HG02610 (cell line): ENCODE measurements at regions not wholly inside any gene's neighbourhood (a gene's known extent, or its start where the extent isn't known, plus 50 kb on each side); places are given as distances from the start of the nearest gene placed in this dataset.
A peak's percentile ranks its signal among the peaks of the same experiment; 100 is the strongest.

Experiments used
- ATAC-seq: cut with Tn5 transposase; IDR thresholded peaks from one replicate; pipeline ENCODE4 v1.9.1; 2021; ENCODE audit warnings: mild to moderate bottlenecking, moderate library complexity; ENCODE audit not compliant: unreplicated experiment

DNA sequence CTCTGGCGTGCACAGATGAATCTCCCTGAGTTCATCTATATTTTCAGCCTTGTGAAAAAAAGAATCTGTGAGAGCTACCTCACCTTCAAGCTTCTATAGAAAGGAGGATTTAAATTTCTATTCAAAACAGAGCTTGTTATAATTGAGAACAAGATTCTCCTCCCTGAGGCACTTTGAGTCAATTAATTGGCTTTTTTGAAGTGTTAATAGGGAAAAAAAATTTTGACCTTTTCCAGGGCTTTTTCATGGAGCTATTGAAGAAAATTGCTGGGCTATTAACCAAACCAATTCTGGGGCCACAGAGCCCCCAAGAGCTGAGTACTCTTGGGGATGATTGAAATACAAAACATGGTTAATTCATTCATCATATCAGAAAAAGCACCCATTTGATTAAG is 225.1 kb downstream of the CMPK2 start:
- no peak for ATAC-seq

DNA sequence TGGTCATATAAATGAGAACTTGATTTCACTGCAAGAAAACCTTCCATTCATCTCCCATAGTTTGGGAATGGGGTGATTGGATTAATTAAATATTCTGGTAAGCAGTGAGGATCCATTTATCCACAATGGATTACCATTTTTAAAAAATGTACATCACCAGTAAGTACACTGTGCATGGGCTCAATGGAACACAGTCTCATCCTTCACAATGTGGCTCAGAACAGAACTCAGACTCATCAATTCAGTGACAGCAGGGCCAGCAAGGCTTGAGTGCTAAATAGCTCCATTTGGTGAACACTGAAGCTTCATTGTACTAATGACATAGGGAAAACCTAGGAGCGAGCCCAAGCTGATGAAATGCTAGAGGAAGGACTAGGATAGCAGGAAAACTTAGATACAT is 223.8 kb downstream of the CMPK2 start:
- no peak for ATAC-seq

DNA sequence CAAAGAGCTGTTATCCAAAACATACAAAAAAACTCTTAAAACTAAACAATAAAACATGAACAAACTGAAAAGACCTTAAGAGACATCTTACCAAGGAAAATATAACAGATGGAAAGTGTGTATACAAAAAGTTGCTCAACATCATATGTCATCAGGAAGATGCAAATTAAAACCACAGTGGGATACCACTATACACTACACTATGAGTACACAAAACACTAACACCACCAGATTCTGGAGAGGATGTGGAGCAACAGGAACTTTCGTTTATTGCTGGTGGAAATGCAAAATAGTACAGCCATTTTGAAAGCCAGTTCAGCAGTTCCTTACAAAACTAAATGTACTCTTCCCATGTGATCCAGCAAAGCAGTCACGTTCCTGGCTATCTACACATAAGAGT is 221.4 kb downstream of the CMPK2 start:
- ATAC-seq, result peak; percentile 39

DNA sequence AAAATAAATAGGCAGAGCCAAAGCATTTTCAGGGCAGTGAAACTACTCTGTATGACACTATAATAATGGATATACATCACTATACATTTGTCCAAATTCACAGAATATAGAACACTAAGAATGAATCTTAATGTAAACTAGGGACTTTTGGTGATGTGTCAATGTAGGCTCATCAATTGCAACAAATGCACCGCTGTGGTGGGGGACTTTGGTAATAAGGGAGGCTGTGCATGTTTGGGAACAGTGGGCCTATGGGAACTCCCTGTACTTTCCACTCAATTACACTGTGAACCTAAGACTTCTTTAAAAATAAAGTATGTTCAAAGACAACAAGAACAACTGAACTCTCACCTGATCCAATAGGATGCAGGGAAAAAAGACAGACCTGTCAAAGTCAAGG is 220.7 kb downstream of the CMPK2 start:
- ATAC-seq, result peak; percentile 56

DNA sequence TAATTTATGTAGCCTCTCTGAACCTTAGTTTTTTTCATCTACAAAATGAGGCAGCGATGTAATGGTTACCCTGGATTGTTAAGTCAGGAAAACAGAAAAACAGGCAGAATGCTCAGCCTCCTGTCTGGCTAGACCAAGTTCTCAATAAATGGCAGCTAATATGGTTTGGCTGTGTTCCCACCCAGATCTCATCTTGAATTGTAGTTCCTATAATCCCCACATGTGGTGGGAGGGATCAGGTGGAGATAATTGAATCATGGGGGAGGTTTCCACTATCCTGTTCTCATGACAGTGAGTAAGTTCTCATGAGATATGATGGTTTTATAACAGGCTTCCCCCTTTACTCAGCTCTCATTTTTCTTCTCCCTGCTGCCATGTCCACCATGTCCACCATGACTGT is 220.0 kb downstream of the CMPK2 start:
- ATAC-seq, result no peak

DNA sequence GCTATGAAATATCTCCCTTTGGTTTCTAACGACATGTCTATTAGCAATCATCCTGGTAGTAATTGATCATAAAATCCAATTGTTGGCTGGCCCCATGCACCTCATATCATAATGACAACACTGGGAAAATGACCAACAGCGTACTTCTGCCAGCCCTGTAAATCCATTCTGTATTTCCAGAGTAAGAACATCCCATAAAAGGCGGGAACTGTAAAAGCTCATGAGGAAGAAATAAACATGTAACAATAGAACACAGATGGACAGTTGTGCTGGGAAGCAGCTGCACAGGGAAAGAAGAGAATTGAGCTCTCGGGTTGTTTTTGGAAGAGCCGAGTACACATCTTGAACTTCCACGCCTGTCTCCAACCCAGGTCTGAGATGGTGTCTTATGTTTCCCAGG is 218.7 kb downstream of the CMPK2 start:
- ATAC-seq, result no peak

DNA sequence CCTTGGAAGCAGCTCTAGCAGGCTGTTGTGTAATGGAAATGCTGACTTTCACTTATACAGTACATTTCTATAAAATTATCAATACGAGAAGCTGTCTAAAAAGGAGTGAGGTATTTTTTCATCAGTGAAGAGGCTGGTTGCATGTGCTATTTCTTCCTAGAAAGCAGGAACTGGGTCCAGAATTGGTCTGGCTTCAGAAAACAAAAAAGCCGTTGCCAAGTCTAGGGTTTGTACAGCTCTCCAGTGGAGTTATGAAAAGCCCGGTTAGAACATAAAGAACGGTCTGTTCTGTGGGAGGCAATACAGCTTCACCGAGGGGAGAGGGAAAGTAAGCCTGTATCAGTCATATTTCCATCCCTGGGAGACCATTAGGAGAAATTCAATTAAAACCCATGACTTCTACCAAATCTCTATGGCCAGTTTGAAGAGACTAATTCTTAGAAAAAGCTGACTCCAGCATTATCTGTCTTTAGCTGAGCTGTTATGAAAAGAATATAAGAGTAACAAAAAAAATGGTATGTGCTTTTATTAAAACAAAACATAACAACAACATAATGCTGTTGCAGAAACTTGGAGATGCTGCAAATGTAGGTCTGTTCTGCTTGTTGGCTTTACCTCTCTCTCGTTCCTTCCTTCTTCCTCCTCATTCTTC is 217.0 kb downstream of the CMPK2 start:
- no peak for ATAC-seq

DNA sequence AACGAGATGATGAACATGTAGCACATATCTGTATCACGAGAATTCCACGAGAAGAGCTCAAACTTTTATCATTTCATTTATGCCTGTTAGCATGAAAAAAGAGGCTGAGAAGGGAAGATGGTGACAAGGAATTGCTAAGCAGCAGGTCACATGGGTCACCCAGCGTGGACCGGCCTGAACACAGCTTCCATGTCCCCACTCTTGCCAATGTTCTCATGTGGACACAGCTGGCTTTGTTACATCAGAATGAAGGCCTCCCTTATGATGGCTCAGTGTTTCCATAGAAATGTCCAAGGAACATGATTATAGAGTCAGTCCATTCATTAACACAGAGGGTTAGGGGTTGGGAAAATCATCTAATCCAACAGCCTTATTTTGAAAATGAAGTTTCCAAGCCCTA is 215.4 kb downstream of the CMPK2 start:
- no peak for ATAC-seq

DNA sequence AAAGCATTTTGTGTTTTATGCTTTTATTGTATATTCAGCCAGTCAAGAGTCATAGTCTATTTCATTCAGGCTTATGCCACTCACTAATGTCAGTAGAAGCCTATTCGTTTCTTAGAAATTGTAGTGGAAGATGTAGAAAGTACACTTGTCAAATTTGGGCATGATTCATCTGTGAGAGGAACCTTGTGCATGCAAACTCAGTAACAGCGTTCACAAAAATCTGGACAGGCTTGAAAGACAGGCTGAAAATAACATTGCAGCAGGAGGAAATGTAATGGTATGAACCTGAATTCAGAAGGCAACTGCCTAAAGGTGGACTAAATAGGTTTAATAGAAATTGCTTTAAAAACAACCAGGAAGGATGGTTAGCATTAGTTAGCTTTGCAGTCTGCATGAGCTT is 213.5 kb downstream of the CMPK2 start:
- ATAC-seq, result no peak

DNA sequence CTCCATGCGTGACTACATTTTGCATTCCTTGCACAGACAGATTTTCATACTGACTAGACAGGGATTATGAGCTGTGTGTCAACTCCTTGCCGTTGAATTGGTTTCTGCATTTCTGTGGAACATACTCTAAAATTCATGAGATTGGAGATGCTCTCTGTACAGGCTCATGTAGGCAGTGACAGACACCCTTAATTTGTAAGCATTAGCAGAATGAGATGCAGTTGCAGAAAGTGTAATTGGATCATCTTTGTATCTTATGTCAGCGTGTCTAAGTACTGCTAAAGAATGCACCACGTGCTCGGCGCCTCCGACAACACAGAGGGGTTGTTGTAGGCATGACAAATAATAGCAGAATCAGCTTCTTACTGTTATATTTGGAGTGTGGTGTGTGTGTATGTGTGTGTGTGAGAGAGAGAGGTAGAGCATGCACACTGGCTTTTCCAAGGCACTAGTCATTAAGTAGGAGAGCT is 212.4 kb downstream of the CMPK2 start:
- ATAC-seq, result no peak

DNA sequence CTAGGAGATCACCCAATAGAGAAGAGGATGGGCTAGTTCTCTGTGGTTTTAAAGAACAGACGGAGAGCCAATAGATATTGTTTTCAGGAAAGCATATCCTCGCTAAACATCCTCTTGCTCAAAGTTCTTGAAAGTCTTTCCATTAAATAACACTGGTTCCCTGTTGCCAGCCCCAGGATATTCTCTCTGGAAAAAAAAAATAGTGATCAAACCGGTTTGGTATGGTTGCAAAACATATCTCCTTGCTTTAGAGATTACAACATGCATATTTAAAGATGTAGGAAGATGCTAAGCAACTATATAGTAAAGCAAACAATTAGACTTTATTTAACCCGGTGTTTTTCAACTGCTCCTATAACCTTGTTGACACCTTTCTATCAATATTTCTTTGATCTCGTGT is 211.4 kb downstream of the CMPK2 start:
- ATAC-seq, result no peak

DNA sequence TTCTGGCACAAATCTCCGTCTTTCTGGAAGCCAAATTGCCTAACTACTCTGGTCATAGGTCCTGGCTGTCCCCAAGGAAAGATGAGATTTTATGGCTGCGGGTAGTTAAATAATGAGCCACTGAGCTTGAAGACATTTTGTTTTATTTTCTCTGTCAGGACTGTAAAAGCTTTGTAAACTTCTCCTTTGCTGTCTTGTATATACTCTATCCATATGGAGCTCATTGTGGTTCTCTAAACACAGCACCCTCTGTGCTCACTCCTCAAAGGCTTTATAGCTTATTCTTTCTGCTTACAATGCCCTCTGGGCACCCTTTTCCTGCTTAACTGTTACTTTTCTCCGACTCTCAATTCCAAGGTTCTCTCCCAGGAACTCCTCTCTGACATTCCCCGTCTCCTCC is 209.1 kb downstream of the CMPK2 start:
- no peak for ATAC-seq

DNA sequence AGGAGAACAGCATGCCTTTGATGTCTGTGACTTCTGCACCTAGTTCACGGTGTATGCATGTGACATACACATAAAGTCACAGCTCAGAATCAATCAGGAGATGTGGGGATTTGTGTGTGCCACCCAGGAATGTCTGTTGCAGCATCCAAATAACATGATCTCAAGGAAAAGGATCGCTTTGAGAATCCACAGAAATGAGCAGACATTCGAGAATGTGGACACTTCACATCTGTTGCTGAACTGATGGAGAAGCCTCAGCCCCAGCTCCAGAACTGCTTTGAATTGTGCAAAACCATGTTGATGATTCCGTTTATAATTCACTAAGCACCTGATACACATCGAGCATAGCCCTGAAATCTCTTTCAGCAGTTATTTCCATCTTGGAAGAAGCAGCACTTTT is 208.6 kb downstream of the CMPK2 start:
- no peak for ATAC-seq

DNA sequence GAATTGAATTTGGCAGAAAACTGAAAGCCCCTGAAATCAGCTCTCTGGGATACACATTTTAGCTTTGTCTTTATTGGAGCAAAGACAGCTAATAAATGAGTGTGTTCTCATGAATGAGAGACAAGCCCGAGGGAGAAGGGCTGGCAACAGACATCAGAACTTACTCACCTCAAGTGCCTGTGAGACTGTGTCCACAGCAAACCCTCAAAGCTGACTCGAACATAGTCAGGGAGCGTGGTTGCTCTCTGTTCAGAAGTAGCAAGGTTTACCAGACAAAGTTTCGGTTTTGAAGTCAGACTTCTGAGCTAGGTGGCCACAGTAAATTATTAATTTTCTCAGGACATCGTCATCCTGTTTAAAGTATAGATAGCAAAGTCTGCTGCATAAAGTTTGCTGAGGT is 207.9 kb downstream of the CMPK2 start:
- ATAC-seq, result peak; percentile 87

DNA sequence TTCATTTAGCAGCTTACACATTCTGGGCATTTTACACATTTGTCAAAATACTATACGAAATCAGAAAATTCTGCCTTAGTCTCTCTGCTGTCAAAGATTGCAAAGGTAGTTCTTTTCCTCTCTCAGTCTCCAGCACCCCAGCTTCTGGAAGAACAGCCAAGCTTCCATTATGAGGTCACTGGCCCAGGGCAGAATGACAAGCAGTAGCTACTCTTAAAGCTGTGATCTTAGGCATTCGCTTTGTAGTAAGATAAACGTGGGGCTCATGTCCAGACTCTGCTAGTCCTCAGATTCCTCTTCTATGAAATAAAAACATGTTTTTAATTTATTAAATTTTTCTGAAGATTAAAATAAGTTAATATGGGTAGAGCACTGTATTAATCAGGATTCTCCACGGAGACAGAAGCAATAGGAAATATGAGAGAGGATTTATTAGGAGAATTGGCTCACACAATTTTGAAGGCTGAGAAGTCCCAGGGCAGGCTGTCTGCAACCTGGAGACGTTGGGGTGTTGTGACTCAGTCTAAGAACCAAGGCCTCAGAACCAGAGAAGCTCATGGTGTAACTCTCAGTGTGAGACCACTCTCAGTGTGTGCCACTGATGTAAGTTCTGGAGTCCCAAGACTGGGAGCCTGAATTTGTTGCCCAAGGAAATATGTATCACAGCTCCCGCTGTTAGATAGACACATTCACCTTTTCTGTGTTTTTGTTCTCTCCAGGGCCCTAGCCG is 201.2 kb downstream of the CMPK2 start:
- no peak for ATAC-seq

DNA sequence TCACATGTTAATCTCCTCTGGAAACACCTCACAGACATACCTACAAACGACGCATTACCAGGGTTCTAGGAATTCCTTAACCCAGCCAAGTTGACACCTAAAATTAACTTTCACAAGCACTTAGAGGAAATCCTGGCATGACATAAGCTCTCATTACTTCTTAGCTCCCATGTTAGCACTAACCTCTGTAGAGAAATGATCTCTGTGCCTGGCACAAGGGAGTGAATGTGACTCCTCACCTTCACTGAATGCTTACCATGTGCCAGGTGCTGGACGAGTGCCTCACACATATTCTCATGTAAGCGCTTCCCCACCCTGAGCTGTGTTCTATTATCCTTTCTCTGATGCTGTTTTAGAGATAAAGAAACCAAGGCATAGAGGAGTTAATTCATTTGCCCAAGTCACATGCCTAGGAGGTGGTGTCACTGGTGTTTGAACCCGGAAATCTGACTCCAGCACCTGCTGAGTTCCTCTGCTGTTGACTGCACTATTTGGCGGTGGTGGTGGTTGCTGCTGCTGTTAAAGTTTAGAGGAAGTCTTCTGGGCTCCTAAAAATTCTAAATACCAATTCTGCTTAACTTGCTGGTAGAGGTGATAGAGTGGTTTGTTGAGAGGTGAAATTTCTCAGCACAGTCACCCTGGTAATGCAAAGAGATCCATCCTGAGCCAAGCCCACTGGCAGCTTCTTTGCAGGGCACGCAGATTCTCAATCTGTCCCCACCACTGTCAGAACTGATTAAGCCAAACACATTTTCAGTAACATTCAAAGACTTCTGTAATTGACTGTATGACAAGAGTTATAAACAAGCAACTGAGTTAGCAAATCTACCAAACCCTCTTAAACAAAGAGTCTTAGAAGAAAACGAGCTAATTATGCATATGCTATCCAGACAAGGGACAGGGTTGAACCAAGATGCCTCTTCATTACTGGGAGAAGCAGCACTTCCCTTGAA is 200.3 kb downstream of the CMPK2 start:
- ATAC-seq, result no peak

DNA sequence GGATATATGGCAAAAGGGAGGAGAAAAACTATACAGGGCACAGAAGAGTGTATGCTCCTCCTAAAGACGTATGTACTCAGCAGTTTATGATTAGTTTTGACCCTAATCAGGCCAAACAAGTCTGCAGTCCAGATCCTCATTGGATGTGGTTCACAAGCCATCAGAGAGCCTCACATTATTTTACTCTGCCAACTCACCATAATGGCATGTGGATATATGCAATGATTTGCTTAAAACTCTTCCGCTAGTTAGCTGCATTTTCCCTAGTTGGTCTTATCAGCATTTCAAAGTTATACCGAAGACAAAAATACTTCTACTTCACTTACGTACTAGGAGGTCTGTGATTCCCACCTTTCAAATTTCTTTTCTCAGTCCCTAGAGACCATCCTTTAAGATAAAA is 198.4 kb downstream of the CMPK2 start:
- ATAC-seq, result no peak

DNA sequence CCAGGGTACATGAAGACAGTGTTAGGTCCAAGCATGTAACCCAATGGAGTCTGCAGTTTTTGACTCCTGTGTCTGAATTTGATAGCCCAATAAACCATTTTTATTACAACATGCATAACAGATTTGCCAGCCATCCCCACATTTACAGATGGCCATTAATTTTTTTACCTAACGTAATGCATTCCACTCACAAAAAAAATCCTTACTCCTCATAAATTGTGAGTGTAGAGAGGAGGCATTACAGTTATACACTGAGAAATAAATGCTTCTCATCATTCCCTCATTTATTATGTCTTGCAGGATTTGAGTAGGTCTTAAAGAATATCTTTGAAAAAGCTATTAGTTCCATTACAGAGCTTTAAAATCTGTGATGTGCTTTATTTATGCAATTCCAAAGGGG is 193.8 kb downstream of the CMPK2 start:
- no peak for ATAC-seq

DNA sequence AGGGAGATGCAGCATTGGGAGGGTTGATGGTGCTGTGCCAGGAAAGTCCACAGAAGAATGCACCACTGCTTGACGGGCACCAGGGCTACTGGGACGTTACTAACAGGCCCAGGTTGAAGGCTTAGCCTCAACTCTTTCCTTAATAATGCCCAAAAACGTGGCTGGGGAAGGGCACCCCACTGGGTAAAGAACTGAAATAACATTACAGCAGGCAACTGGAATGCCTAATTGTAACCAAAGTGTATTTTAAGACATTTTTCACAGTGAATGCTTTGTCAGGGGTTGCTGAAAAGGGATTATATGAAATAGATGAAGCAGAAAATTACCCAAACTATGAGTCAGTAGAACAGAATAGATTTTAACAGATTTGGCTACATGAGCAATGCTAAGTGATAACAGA is 191.3 kb downstream of the CMPK2 start:
- no peak for ATAC-seq

DNA sequence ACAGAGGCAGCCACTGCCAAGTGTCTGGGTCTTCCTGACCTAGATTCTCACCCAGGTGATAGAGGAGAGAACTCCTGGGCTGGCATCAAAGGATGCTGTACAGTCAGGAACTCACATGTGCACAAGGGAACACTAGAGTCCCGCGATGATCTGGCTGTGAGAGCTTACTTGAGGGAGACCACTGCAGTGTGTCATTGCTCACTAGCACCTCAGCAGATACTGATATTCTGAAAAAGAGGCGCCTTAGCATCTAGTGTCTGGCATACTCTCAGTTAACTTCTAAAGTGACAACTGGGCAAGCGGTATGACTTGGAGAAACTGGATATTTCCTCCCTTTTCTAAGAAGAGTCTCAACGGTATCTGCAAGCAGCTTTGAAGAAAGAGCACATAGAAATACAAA is 189.9 kb downstream of the CMPK2 start:
- no peak for ATAC-seq

DNA sequence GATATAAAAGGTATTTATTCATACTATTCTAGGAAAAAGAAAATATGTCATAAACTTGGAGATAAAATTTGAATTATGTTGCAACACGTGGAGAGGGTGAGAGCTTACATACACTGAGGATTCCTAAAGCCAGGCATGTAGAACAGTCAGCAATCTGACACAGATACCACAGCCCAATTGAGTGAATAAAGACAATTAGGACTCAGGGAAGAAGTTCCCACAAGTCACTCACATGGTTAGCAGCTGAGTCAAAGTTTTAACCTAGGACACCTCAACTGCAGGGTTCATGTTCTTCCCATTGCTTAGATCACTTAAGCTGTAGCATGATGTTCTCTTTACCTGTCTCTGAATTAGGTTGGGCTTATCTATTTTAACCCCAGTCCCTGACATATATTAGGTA is 189.5 kb downstream of the CMPK2 start:
- no peak for ATAC-seq

DNA sequence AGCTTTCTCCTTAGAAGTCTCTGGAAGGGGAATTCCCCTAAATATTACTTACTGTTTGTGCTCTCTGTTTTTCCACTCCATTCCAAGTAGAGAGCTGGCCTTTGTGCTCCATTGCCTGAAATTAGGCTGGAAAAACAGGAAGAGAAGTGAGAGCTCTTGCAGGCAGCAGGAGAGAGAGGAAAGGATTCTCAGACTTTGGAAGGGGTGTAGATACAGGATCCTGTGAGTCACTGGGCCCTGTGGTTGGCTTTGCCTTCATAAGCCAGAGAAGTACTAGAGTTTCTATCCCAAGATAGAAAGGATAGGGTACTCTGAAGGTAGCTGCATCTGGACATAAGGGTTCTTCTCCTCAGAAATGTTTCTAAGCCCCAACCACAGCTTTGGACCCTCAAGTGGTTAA is 188.9 kb downstream of the CMPK2 start:
- ATAC-seq, result no peak
